H1 (cell line): ENCODE measurements at regions not wholly inside any gene's neighbourhood (a gene's known extent, or its start where the extent isn't known, plus 50 kb on each side); places are given as distances from the start of the nearest gene placed in this dataset.

Experiments
- CBX5 ChIP-seq: fragments of 300-800, 300-1000 bp; sonication (generic); IDR thresholded peaks from 2 replicates; pipeline ENCODE4 v1.7.1; 2016; ENCODE audit warnings: antibody characterized with exemption, low read length, low read depth
- CEBPB ChIP-seq: IDR thresholded peaks from 2 replicates; pipeline ENCODE4 v1.6.1; 2012; ENCODE audit warnings: low read depth, low read length
- FOSL1 ChIP-seq: IDR thresholded peaks from 2 replicates; pipeline ENCODE4 v1.6.1; 2011; ENCODE audit warnings: mild to moderate bottlenecking, low read depth, low read length, moderate library complexity; ENCODE audit not compliant: insufficient read depth
- JUND ChIP-seq: IDR thresholded peaks from 2 replicates; pipeline ENCODE4 v1.6.1; 2011; ENCODE audit warnings: mild to moderate bottlenecking, improper control_type of control experiment, low read length
- KDM5A ChIP-seq: fragments of 200-600 bp; IDR thresholded peaks from 2 replicates; pipeline ENCODE4 v1.7.1; 2012; ENCODE audit warnings: mild to moderate bottlenecking, low read length, inconsistent platforms, mixed read lengths
- SIRT6 ChIP-seq: IDR thresholded peaks from one replicate; pipeline ENCODE4 v1.7.1; 2012; ENCODE audit warnings: low read length, inconsistent platforms
- TAF1 ChIP-seq: IDR thresholded peaks from 2 replicates; pipeline ENCODE4 v1.6.1; 2011; ENCODE audit warnings: mild to moderate bottlenecking, low read depth, low read length
- TBP ChIP-seq: IDR thresholded peaks from 2 replicates; pipeline ENCODE4 v1.6.1; 2011; ENCODE audit warnings: low read depth, low read length, improper control_type of control experiment
- TF ChIP-seq, protein P1 (sequence below): IDR thresholded peaks from 2 replicates; pipeline ENCODE4 v1.6.1; 2012; ENCODE audit warnings: inconsistent platforms

GRCh38 chr4:3676907-3677747 is 89.1 kb upstream of the ADRA2C start (continued):
- TF ChIP-seq JUND (no peak), CEBPB (no peak), TBP (no peak), CBX5 (no peak), KDM5A (no peak), TAF1 (no peak), SIRT6 (no peak), FOSL1 (no peak)
- TF ChIP-seq, protein P1, sequence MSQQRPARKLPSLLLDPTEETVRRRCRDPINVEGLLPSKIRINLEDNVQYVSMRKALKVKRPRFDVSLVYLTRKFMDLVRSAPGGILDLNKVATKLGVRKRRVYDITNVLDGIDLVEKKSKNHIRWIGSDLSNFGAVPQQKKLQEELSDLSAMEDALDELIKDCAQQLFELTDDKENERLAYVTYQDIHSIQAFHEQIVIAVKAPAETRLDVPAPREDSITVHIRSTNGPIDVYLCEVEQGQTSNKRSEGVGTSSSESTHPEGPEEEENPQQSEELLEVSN, result no peak
- TF ChIP-seq, all 59 proteins: peak for 0
